HG03432 (cell line): ENCODE measurements at regions not wholly inside any gene's neighbourhood (a gene's known extent, or its start where the extent isn't known, plus 50 kb on each side); places are given as distances from the start of the nearest gene placed in this dataset.

Experiments used
- ATAC-seq: cut with Tn5 transposase; IDR thresholded peaks from one replicate; pipeline ENCODE4 v1.9.1; 2021; ENCODE audit warnings: mild to moderate bottlenecking, moderate library complexity; ENCODE audit not compliant: unreplicated experiment

DNA sequence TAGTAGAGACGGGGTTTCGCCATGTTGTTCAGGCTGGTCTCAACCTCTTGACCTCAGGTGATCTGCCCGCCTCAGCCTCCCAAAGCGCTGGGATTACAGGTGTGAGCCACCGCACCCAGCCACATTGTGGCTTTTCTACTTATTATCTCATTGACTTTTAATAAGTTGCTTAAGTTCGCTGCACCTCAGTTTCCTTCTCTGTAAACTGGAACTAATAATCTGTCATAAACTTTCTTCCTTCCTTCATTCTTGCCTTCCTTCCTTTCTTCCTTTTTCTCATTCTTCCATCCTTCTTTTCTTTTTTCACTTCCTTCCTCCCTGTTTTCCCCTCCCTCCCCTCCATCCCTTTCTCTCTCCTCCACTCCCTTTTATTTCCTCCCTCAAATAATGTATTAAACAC is 192.2 kb downstream of the MAF start:
- no peak for ATAC-seq

DNA sequence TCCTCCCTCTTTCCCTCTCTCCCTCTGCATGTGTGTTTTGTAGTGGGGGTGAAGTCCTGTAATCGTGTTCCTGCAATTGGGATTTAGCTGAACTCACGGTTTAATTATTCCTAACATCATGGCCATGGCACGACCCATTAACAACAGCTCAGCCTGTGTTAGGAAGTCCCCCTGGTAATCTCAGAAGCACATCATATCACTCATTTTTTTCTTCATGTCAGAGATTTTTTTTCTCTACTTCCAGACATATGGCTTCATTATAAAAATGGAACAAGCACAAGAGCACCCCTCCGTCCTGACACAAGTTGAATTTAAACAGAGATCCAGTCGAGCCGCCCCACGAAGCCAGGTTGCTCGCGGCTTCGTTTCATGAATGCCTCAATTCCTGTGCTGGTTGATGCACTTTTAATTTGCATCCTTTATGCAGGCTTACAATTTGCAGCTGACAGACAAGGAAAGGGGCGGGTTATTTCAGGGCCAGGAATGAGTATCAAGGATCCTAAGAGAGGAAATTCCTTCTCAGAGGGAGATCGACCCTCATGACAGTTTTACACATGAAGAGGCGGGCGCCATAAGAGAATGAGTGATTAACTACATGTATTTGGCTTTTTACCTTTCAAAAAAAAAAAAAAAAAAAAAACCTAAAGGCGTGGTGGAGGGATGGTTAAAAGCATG is 192.9 kb downstream of the MAF start:
- no peak for ATAC-seq

DNA sequence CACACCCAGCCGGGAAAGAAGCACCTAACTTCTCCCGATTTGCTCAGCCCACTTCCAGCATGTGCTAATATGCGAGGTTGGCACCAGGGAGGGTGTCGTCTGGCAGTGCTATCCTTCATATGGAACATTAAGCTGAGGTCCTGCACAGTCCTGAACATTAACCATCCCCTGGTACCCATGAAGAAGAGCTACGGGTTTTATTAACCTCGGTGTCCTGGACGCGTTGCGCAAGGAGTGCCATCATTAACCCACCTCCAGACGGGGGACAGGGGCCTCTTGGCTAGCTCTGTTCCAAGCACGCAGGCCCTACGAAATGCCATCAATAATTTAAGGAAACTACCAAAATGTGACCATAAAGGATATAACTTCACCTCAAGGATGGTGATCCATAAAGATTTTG is 193.5 kb downstream of the MAF start:
- ATAC-seq = no peak

DNA sequence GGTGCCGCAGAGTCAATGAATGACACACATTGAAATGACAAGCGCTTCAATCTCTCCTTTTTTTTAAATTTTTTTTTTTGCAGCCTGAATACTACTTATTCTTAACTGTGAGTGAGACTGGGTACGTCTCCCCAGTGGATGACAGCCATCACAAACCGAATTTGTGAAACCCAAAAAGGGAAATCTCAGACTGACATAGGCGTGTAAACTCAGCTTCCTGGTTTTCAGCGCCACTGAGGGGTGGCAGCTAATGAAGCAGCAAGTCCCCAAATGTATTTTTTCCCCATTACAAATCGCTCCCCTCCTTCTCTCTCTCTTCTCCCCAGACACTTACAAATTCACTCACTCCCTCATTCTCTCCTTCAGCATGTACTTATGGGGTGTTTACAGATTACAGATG is 196.0 kb downstream of the MAF start:
- ATAC-seq = no peak

DNA sequence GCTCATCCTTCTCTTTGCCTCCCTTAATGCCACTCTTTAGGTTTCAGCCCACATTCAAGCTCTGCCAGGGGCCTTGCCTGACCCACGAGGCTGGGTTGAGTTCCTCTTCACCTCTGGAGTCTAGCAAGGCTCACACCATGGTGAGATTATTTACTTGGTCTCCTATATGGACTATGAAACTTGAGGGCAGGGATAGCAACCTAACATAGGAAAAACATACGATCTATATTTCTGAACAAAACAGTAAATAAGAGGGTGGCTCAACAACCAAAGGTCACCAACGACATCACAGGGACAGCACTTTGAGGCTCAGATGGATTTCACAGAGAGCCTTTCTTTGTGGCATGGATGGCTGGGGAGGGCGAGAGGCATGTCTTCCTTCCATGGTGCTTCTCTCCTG is 197.0 kb downstream of the MAF start:
- no peak for ATAC-seq

DNA sequence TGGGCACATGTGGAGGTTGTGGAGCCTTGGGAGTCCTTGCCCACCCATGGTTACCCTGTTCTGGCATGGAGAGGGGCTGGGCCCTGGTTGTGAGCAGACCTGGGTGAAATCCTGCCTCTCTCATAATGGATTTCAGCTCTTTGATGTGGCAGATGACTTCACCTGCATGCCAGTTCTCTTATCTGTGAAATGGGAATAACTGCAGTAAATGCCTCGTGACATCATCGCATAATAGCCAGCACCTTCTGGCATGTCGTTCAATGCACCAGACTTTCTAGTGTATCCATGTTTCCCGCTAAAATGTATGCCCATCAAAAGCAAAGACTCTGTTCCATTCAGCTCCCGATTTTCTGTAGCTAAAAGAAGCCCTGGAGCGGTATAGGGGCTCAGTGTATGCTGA is 197.6 kb downstream of the MAF start:
- ATAC-seq = no peak

DNA sequence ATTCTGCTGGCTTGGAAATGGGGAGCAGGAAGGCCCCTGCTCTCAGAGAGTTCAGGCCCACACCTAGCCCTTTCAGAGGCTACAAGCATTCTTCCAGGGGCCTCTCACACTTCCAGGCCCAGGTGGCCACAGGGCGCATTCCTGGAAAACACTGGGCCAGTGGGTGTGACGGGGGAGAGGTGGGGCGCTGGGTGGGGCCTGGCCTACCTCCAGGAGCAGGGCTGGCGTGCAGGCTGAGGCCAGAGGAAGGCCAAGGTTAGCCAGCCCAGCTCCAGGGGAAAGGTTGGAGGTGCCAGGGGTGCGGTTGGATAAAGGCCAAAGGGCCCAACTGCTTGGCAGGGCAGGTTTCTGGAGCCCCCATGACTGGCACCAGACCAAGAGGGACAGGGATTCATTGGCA is 198.2 kb downstream of the MAF start:
- ATAC-seq = no peak

DNA sequence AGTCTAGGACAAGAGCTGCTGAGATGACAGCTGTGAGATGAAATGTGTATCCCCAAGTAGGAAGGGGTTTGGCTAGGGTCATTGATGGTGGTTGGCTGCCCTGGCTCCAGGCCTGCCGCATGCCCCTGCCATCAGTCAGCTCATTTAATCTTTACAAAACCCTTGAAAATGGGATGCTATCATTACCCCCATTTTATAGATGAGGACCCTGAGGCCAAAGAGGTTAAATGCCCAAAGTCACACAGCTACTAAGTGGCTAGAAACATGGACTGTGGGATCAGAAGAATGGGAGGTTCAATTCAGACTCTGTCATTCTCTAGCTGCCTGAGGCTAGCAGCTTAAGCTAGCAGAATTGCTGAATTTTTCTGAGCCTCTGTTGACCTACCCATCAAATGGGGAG is 198.8 kb downstream of the MAF start:
- no peak for ATAC-seq

DNA sequence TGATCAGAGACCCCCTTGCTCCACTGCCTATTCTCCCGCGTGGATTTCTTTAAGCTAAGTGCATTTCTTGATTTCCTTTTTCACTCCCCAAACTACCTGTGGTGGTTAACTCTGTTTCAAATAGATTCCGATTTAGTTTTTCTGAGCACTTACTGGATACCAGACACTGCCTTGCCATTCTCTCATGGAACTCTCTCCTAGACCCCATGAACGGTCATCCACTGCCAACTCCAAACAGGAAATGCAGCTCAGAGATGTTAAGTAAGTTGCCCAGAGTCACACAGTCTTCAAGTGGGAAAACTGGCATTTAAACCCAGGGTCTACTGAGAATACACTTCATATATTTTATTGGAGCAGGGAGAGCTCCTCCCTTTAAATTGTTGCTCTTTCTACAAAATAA is 199.4 kb downstream of the MAF start:
- ATAC-seq = no peak

DNA sequence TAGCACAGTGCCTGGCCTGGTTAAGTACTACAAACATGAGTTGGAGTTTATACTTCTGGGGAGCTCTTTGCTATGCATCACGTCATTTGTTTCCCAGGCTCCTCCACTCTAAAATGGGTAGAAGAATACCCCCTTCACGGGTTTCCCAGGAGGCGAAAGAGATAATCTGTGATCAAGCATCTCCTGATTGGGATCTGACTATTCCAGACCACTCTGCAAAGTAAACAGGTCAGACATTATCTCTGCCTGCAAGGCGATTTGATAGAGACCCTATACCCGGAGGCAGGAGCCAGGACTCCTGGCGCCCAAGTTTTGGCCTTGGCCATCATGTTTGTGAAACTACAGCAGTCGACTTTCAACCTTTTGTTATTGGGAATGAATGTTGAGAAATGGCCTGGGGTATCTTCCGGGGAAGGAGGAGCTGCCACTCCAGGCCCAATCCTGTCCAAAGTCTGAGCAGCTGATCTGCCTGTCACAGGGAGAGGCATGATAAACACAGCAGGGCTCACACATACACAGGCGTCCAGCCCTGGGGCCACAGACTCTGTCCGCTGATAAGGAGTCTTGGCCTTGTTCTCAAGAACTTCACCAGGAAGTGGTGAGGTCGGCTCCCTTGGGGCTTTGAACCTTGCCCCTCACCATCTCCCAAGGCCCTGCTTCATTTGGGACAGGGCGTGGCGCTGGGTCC is 199.9 kb downstream of the MAF start:
- ATAC-seq = no peak

DNA sequence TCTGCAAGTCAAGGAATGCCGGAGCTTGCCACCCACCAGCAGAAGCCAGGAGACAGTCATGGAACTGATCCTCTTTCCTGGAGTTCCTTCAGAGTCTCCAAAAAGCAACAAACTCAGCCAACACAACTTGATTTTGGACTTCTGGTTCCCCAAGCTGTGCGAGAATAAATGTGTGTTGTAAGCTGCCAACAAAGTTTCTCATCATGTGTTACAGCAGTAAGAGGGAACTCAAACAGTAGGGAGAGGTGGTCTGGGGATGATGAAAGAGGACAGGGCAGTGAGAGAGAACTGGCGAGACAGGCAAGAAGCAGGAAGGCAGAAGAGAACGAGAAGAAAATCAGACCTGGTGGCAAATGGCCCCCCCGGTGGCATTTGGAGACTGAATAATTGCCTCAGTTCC is 204.9 kb downstream of the MAF start:
- no peak for ATAC-seq

DNA sequence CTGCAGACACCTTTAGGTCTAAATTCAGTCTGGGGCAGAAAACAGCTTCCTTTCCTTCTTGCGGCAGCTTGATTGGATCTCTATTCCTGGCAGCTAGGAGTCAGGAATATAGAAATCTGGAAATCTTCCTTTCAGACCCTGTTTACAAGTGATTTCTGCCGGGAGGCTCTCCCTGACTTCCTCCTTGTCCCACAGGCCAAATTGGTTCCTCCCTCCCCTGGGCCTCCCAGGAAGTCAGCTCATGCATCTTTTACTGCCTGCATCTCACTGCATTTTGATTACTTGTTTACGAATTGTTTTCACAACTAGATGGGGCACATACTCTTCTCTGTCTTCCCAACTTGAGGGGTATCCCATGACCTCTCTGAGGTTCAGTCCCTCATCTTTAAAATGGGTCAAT is 206.3 kb downstream of the MAF start:
- no peak for ATAC-seq

DNA sequence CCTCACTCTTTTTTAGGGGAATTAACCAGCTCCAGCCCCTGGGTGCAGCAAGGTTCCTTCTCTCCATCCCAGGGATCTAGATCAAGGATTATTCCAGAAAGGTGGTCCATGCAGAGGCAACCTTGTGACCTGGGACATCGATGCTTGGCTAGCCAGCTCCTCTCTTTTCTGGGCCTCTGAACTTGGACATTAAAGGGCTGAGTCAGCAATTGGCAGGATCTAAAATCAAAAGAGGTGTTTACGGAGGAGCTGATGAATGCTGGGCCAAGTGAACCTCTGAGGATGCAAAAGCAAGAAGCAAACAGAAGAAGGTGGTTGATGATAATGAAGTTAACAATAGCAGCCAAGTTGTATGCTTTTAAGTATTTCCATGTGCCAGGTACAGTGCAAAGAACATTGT is 207.0 kb downstream of the MAF start:
- no peak for ATAC-seq

DNA sequence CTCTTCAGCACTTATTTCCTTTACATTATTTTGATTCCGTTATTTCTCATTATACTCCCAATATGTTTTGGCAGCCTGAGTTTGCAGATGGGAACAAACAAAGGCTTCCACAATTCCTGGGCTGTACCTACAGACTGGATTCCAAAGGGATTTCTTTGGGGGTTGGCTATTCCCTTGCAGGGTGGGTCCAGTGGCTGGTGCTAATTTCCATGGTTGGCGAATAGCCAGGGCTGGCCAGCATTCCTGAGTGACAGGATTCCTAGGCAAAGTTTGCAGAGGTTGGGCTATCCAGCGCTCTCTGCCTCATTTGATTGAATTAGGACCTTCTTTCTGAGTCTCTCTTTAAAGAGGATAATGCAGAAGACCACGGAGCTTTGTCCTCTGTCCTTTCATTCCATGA is 207.4 kb downstream of the MAF start:
- no peak for ATAC-seq

DNA sequence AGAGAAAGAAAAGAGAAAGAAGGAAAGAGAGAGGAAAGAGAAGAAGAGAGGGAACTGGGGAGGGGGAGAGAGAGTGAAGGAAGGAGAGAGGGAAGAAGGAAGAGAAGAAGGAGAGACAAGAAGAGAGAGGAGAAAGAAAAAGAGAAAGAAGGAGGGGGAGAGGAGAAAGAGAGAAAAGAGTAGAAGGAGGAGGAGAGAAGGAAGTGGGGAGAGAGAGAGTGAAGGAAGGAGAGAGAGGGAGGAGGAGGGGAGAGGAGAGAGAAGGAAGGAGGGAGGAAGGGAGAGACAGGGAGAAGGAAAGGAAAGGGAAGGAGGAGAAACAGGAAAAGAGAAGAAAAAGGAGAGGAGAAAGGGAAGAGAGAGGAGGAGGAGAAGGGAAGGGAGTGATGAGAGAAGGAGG is 208.5 kb downstream of the MAF start:
- ATAC-seq = no peak

DNA sequence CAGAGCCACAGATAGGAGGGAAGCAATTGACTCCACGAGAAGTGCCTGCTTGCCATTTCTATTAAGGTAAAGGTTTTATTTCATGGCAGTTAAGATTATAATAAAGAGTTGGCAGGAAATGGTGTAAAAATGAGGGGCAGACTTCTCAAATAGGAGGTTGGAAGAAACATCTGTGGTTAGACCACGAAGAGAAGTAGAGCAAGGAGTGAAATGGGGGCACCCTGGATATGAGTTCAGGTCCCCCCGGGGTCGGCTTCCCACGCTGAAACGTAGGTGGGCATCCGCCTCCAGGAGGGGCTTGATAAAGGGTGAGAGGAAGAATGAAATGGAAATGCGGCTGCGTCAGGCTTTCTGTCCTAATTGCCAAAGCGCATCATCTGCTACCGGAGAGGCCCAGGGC is 209.1 kb downstream of the MAF start:
- ATAC-seq = no peak

DNA sequence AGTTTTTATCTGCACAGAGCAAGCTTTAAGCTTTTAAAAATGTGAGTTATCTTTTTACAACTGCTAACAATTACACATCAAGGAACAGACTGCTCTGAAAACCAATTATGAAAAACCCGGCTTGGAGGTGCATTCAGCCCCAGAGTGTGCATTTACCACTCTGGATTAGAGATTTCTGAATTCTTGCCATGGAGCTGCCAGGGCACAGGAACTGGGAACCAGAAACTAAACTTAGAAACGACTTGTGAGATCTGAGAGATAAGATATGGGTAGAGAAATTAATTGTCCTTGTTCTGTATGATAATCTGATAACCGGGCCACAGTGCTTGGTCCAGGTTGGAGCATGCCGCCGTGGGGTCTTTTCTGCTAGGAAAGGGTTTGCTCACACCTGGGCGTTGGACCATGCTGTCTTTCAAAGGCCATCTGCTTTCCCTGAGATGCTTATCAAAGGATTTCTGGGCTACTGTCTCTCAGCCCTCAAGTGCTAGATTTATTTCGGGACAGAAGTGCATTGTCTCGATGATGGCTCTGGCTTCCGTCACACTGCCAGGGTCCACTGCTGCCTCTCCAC is 210.0 kb downstream of the MAF start:
- ATAC-seq = no peak

DNA sequence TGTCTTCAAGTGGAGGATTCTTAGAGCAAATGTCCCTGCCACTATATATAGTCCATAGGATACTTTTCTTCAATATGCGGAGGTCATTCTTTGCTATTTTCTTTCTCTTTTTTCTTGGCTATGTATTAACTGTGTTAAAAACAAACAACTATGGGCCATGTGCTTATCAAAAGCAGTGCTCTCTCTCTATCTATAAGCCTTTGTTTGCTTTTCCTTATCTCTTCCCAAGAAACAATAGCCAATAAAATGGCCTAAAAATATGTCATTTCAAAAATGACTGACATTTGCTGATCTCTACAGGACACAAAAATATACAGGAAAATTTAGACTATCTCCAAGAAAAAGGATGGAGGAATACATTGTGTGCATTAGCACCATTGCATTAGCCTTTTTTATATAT is 212.1 kb downstream of the MAF start:
- ATAC-seq = no peak

DNA sequence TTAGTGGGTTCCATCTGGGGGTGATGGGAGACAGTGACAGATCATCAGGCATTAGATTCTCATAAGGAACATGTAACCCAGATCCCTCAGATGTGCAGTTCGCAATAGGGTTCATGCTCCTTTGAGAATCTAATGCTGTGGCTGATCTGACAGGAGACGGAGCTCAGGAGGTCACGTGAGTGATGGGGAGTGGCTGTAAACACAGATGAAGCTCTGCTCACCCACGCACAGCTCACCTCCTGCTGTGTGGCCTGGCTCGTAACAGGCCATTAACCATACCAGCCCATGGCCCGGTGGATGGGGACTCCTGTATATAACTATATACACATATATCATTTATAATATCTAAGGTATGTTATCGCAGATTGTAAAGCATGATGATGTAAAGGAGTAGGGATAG is 214.2 kb downstream of the MAF start:
- no peak for ATAC-seq

DNA sequence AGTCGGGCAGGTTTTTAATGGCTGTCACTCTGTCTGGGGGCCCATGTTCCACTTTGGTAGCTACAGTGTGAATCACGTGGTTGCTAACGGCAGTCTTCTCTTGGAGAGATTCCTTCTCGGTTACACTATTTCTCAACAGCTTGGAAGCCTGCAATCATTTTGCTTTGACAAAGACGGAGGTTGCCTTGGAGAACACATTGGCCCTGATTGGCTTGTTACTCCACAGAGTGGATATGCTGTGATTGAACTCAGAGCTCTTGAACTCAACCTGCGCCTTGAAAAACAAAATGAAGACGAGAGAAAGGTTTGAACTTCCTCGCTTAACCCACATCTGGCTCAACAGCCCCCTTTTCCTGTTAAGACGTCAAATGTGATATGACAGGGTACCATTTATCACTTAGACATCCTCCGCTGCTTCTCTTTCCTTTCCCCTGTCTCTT is 218.9 kb downstream of the MAF start:
- no peak for ATAC-seq

DNA sequence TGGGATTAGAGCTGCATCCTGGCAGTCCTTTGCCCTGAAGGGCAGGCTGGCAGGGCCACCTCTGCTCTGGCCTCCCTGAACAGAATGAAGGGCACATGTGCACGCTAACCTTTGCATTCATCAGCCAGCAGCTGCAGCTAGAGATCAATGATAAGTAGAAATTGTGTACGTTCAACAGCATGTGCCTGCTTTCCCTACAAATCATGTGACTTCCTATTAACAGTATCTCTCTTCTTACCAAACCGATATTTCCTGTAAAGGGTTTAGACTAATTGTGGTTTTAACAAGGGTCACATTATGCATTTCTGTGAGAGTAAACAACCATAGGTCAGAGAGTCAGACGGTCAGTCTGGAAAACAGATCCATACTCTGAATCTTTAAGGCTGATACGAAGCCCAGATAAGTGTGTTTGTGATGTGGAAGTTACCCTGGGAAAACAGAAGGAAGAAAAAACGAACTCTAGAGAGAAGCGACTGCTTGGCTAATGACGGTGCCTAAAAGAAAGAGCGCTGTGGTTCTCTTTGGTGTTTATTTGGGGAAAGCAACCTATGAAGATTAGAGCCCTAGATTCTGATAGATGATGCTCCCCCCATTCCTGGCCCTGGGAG is 219.4 kb downstream of the MAF start:
- ATAC-seq = no peak

DNA sequence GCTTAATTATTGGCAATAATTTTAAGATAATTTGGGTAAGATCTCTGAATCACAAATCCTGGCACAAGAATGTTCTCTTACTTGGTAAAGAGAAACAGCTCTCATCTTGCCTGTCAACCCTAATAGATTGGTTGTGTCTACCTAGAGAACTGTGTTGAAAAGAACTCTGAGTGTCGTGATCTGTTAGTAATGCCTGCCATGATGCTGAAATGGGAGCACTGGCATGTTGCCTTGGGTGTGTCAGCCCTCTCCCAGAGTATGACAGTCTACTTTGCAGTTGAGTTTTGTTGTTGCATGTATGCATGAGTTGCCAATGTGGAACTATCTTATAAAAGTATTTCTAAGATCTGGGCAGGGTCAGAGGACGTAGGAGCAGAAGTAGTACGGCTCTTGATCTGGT is 221.4 kb downstream of the MAF start:
- ATAC-seq = no peak
